ENCODE measurements at regions not wholly inside any gene's neighbourhood (a gene's known extent, or its start where the extent isn't known, plus 50 kb on each side); places are given as distances from the start of the nearest gene placed in this dataset.
"Not testable (repeated sequence)": the region's sequence is repeated elsewhere in the genome, so short reads cannot be mapped to it uniquely, and the experiment has no call there.

- Histone ChIP-seq H3K9me3 (no peaks in the 10 kb centered on the region), H3K27me3 (no peaks in the 10 kb centered on the region), H3K4me3 (no peak overlapping the region), H3K36me3 (no peaks in the 10 kb centered on the region), H3K27ac (no peak overlapping the region), H3K4me1 (no peaks in the 10 kb centered on the region)
- no peak for TF ChIP-seq POLR2AphosphoS5 (IDR thresholded peaks at IDR 0.05; ENCODE audit: insufficient read depth in 1 of 2, low read depth in 1 of 2)
- no peak for TF ChIP-seq CTCF (IDR thresholded peaks at IDR 0.05)
- no peak for TF ChIP-seq POLR2A (IDR thresholded peaks at IDR 0.05)
- DNase-seq (ENCODE audit: extremely low spot score in 2 of 2), result no peak
- intact Hi-C loops (cut with DNase I), result no loop called here
Observed at GRCh38 chr4:100869276-100869675, 351.5 kb upstream of the EMCN start.

GRCh38 chr4:100868281-100868680 lies 350.5 kb upstream of the EMCN start:
- H3K36me3 ChIP-seq; H3K9me3 ChIP-seq; H3K4me3 ChIP-seq; H3K27ac ChIP-seq; DNase-seq (ENCODE audit: extremely low spot score in 2 of 2); intact Hi-C loops (cut with DNase I); H3K27me3 ChIP-seq; H3K4me1 ChIP-seq: not testable (repeated sequence)

DNA sequence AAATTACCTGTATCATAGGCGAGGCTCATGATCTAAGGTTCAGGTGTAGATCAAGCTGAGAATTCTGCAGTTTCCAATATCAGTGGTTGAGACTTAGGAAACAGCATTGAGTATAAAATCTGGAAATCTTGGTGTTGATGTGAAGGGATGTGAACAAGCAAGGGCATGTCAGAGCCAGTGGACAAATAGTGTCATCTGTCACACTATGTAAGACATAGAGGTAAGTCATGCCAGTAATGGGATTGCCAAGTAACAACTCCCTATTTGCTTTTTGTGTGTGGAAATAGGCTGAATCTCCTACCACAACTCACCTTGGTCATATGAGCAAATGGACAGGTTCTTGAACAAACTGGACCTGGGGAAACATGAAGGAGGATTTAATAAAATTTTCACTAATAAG lies 334.5 kb upstream of the EMCN start:
- H3K9me3 ChIP-seq, result no peaks in the 10 kb centered on the region
- H3K27ac ChIP-seq, result no peak overlapping the region
- H3K4me3 ChIP-seq, result no peak overlapping the region
- no peaks in the 10 kb centered on the region for H3K36me3 ChIP-seq
- no peaks in the 10 kb centered on the region for H3K27me3 ChIP-seq
- TF ChIP-seq POLR2A (IDR thresholded peaks at IDR 0.05) (no peak), CTCF (IDR thresholded peaks at IDR 0.05) (no peak), POLR2AphosphoS5 (IDR thresholded peaks at IDR 0.05; ENCODE audit: insufficient read depth in 1 of 2, low read depth in 1 of 2) (no peak)
- DNase-seq (ENCODE audit: extremely low spot score in 2 of 2), result no peak
- no peaks in the 10 kb centered on the region for H3K4me1 ChIP-seq
- intact Hi-C loops (cut with DNase I), result no loop called here

GRCh38 chr4:100849319-100849718 lies 331.5 kb upstream of the EMCN start:
- Histone ChIP-seq H3K9me3 (no peaks in the 10 kb centered on the region), H3K4me1 (no peaks in the 10 kb centered on the region), H3K36me3 (no peaks in the 10 kb centered on the region), H3K27ac (no peak overlapping the region), H3K27me3 (no peaks in the 10 kb centered on the region), H3K4me3 (no peak overlapping the region)
- no peak for DNase-seq (ENCODE audit: extremely low spot score in 2 of 2)
- TF ChIP-seq POLR2AphosphoS5 (IDR thresholded peaks at IDR 0.05; ENCODE audit: insufficient read depth in 1 of 2, low read depth in 1 of 2), result no peak
- TF ChIP-seq POLR2A (IDR thresholded peaks at IDR 0.05), result no peak
- no peak for TF ChIP-seq CTCF (IDR thresholded peaks at IDR 0.05)
- intact Hi-C loops (cut with DNase I), result no loop called here

DNA sequence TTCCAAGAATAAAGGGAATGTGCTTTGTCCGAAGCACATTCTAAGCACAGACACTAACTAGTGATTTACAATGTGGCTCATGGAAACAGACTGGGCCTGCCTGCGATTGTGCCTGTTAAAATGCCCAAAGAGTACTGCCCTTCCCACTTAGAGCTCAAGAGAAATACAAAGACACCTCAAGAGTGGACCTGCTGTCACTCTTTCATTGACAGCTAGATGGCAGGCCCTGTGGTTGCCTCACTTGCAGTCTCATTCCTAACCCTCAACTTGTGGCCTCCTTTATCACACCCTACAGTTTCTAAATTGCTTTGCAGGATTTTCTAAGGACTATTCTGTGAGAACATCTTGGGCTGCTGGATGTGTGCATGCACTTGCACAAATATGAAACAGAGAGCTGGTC lies 331.0 kb upstream of the EMCN start:
- Histone ChIP-seq H3K9me3 (no peaks in the 10 kb centered on the region), H3K27me3 (no peaks in the 10 kb centered on the region), H3K4me3 (no peak overlapping the region), H3K36me3 (no peaks in the 10 kb centered on the region), H3K4me1 (no peaks in the 10 kb centered on the region), H3K27ac (no peak overlapping the region)
- intact Hi-C loops (cut with DNase I), result no loop called here
- DNase-seq (ENCODE audit: extremely low spot score in 2 of 2), result no peak
- TF ChIP-seq CTCF (IDR thresholded peaks at IDR 0.05) (no peak), POLR2A (IDR thresholded peaks at IDR 0.05) (no peak), POLR2AphosphoS5 (IDR thresholded peaks at IDR 0.05; ENCODE audit: insufficient read depth in 1 of 2, low read depth in 1 of 2) (no peak)

GRCh38 chr4:100843910-100844309 lies 326.1 kb upstream of the EMCN start:
- intact Hi-C loops (cut with DNase I), result no loop called here
- H3K27ac ChIP-seq, result no peak overlapping the region
- H3K36me3 ChIP-seq, result no peaks in the 10 kb centered on the region

More at GRCh38 chr4:100843910-100844309, 326.1 kb upstream of the EMCN start:
- H3K4me3 ChIP-seq, result no peak overlapping the region
- H3K9me3 ChIP-seq, result no peaks in the 10 kb centered on the region
- H3K4me1 ChIP-seq, result no peaks in the 10 kb centered on the region
- DNase-seq (ENCODE audit: extremely low spot score in 2 of 2), result no peak
- H3K27me3 ChIP-seq, result no peaks in the 10 kb centered on the region
- TF ChIP-seq POLR2A (IDR thresholded peaks at IDR 0.05) (no peak), POLR2AphosphoS5 (IDR thresholded peaks at IDR 0.05; ENCODE audit: insufficient read depth in 1 of 2, low read depth in 1 of 2) (no peak), CTCF (IDR thresholded peaks at IDR 0.05) (no peak)

All from vagina (tissue), 2 donors.